Right lobe of liver (tissue), 6 donors: ENCODE measurements at regions not wholly inside any gene's neighbourhood (a gene's known extent, or its start where the extent isn't known, plus 50 kb on each side); places are given as distances from the start of the nearest gene placed in this dataset.

Experiments used
- ATAC-seq, 4 donors: fragments of 200-7000 bp; cut with Tn5 transposase; one replicate each; pipeline ENCODE4 v1.9.1; 2020; ENCODE audit warnings: mild to moderate bottlenecking in 4 of 4, moderate library complexity in 4 of 4
- DNase-seq, 3 donors: peaks; one replicate each; pipeline ENCODE4 v3.0.0-alpha.2; 2020
- H3K27ac ChIP-seq, 3 donors: fragments of 200-600 bp; one replicate each; pipeline ENCODE4 v1.8.0; 2022
- H3K27me3 ChIP-seq, 2 donors: fragments of 200-600 bp; one replicate each; pipeline ENCODE4 v1.8.0; 2022
- H3K36me3 ChIP-seq, 4 donors: fragments of 200-600 bp; sonication (generic) in 1 of 4; one replicate each; pipeline versions ENCODE4 v1.5.1 to v1.8.0; 2017 to 2022; ENCODE audit warnings: control low read depth in 1 of 4
- H3K4me1 ChIP-seq, 4 donors: fragments of 200-600 bp; sonication (generic) in 1 of 4; one replicate each; pipeline versions ENCODE4 v1.5.1 to v1.8.0; 2017 to 2022; ENCODE audit warnings: control low read depth in 1 of 4
- H3K4me3 ChIP-seq, 3 donors: fragments of 200-600 bp; one replicate each; pipeline ENCODE4 v1.8.0; 2022
- H3K9me3 ChIP-seq, 4 donors: fragments of 200-600 bp; sonication (generic) in 1 of 4; one replicate each; pipeline versions ENCODE4 v1.5.1 to v1.8.0; 2017 to 2022; ENCODE audit warnings: control low read depth in 1 of 4
- POLR2A ChIP-seq: fragments of 450-650 bp; IDR thresholded peaks from one replicate; pipeline ENCODE4 v1.6.1; 2017; ENCODE audit warnings: antibody characterized with exemption, mild to moderate bottlenecking
- WGBS: methylation state at CpG from one replicate; pipeline ENCODE4 v1.1.6; 2018; ENCODE audit warnings: low coverage, low lambda C conversion rate; ENCODE audit not compliant: insufficient coverage; ENCODE audit errors: missing lambda C conversion rate; 5-methylcytosine and 5-hydroxymethylcytosine counted together
- intact Hi-C, 2 donors: fragments of 100-400 bp; cut with DNase I; formaldehyde crosslinking; loops; one replicate each; pipeline versions ENCODE4 v1.11.2 to v1.14.1; 2022
- TF ChIP-seq, protein P1 (sequence below), 4 donors: fragments of 200-600 bp in 3 of 4; fragments of 450-650 bp in 1 of 4; IDR thresholded peaks; one replicate each; pipeline versions ENCODE4 v1.5.1 to v1.8.0; 2016 to 2022; ENCODE audit warnings: antibody characterized with exemption in 4 of 4, mild to moderate bottlenecking in 2 of 4
- donor health status: DM: no; HTN: yes; CAD: no.
- donor health status: DM: no; HTN: no; CAD: no.
- donor health status: DM: no; HTN: no; CAD: no.
- donor health status: DM: no; HTN: yes; CAD: no.
- donor health status: DM: no; HTN: yes; CAD: no.

DNA sequence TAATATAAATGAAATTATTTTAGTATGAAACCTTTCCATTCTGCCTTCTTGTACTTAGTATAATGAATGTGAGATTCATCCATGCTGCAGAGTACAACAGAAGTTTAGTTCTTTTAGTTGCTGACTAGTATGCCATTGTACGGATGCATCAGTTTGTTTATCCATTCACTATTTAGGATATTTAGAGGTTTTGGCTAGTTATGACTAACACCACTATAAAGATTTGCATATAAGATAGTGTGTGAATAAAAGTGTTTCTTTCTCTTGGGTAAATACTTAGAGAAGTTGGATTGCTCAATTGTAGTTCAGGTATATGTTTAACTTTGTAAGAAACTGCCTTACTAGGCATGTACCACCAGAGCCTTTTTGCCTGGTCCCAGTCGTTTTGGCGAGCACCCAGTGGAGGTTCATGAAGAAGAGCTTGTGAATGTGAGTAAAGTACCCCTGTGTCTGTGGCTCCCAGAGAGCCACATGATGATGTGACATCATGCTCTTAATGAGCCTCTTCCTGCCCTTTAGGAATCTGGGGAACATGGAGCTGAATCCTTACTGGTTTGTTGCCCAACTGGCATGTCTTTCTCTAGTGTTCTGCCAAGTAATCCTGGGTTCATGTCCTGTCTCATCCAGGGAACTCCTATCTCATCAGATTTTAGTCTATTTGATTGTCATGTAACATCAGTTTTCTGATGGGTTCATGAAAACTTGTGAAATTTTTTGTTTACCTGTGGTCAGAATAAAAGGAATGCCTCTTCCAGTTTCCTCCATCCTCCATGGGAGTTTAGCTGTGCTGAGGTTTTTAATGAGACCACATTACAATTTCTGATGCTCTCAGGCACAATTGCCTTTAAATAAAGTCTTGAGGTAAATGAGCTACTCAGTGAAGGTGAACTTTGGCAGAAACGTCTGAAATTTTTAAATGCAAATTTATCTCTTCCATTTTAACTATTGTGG lies 234.8 kb downstream of the CASP12 start:
- TF ChIP-seq, protein P1, sequence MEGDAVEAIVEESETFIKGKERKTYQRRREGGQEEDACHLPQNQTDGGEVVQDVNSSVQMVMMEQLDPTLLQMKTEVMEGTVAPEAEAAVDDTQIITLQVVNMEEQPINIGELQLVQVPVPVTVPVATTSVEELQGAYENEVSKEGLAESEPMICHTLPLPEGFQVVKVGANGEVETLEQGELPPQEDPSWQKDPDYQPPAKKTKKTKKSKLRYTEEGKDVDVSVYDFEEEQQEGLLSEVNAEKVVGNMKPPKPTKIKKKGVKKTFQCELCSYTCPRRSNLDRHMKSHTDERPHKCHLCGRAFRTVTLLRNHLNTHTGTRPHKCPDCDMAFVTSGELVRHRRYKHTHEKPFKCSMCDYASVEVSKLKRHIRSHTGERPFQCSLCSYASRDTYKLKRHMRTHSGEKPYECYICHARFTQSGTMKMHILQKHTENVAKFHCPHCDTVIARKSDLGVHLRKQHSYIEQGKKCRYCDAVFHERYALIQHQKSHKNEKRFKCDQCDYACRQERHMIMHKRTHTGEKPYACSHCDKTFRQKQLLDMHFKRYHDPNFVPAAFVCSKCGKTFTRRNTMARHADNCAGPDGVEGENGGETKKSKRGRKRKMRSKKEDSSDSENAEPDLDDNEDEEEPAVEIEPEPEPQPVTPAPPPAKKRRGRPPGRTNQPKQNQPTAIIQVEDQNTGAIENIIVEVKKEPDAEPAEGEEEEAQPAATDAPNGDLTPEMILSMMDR (IDR thresholded peaks at IDR 0.05), result no peak
- no peak for TF ChIP-seq POLR2A
- Histone ChIP-seq H3K4me1 (no peaks in the 10 kb centered on the region), H3K9me3 (no peaks in the 10 kb centered on the region), H3K36me3 (no peaks in the 10 kb centered on the region), H3K27ac (no peak overlapping the region), H3K4me3 (no peak overlapping the region), H3K27me3 (no peaks in the 10 kb centered on the region)
- 47% methylated on average over 4 of the region's 4 CpGs for WGBS
- intact Hi-C loops, result no loop called here
- ATAC-seq (no peak), DNase-seq (no peak)

DNA sequence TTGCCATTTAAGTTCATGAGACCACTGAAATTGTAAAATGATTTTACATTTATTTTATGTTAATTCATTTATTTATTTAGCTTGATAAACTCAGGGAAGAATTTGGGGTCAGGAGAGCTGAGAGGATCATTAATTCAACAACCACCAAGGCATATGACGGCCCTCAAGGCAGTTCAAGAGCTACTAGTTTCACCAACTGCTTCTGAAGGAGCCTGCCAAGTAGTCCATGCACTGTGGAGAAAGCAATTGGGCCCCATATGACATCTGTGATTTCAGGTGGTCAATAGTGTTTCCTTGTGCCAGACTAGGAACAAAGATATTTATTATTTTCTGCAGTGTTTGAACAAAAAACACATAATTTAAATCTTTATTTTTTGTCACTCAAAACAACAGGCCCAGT lies 236.4 kb downstream of the CASP12 start:
- intact Hi-C loops, result no loop called here
- Histone ChIP-seq H3K27me3 (no peaks in the 10 kb centered on the region), H3K27ac (no peak overlapping the region), H3K36me3 (no peaks in the 10 kb centered on the region), H3K4me3 (no peak overlapping the region), H3K4me1 (no peaks in the 10 kb centered on the region), H3K9me3 (no peaks in the 10 kb centered on the region)
- 43% methylated on average over 1 of the region's 1 CpG for WGBS
- no peak for ATAC-seq
- DNase-seq, result no peak
- TF ChIP-seq, protein P1 (IDR thresholded peaks at IDR 0.05), result no peak
- TF ChIP-seq POLR2A, result no peak

DNA sequence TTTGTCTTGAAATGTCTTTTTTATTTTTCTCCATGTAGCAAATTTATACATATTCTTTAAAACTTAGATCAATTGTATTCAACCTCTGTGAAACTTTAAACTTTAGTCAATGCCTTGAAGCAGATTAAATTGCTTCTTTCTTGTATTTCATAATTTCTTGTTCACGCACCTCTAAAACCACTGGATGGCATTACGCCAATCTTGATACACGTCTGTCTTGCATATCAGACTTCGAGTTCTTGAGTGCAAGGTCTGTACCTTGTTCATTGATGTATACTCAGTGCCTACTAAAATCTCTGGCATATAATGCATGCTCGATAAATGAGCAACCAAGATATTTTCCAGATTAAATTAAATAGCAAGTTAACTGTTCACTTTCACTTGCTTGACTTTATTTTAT lies 236.8 kb downstream of the CASP12 start:
- Histone ChIP-seq H3K4me1 (no peaks in the 10 kb centered on the region), H3K27ac (no peak overlapping the region), H3K36me3 (no peaks in the 10 kb centered on the region), H3K27me3 (no peaks in the 10 kb centered on the region), H3K4me3 (no peak overlapping the region), H3K9me3 (no peaks in the 10 kb centered on the region)
- DNase-seq (no peak), ATAC-seq (no peak)
- 51% methylated on average over 5 of the region's 5 CpGs for WGBS
- intact Hi-C loops, result no loop called here
- TF ChIP-seq, protein P1 (IDR thresholded peaks at IDR 0.05), result no peak
- no peak for TF ChIP-seq POLR2A

DNA sequence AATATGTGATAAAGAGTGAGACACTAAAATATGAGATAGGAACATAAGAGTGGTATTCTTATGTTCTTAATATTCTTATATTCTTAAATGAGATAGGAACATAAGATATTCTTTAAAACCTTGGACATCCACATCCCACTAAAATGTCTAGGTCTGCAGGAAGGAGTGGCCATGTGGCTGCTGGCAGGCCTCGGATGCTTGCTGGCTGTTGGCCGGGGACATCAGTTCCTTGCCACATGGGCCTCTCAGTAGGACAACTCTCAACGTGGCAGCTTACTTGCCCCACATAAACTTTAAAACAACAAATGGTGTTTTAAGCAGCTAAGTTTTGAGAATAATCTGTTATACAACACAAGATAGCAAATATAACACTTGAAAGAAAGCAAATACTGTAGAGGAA lies 240.1 kb downstream of the CASP12 start:
- DNase-seq (no peak), ATAC-seq (no peak)
- H3K4me1 ChIP-seq, result no peaks in the 10 kb centered on the region
- H3K9me3 ChIP-seq, result no peaks in the 10 kb centered on the region
- TF ChIP-seq, protein P1 (IDR thresholded peaks at IDR 0.05), result no peak
- TF ChIP-seq POLR2A, result no peak
- H3K27me3 ChIP-seq, result peaks cover 0 to 4% of the 10 kb centered on the region in 2 donors
- no peaks in the 10 kb centered on the region for H3K36me3 ChIP-seq
- intact Hi-C loops, result no loop called here
- no peak overlapping the region for H3K4me3 ChIP-seq
- H3K27ac ChIP-seq, result no peak overlapping the region
- 62% methylated on average over 3 of the region's 3 CpGs for WGBS
